Adrenal gland (tissue), 9 donors: ENCODE measurements at regions not wholly inside any gene's neighbourhood (a gene's known extent, or its start where the extent isn't known, plus 50 kb on each side); places are given as distances from the start of the nearest gene placed in this dataset.

ENCODE experiments used
- DNase-seq, 7 donors: peaks; one replicate each; pipeline ENCODE4 v3.0.0-alpha.2; 2019 to 2020
- H3K27ac ChIP-seq, 5 donors: fragments of 200-600 bp; sonication (generic) in 4 of 5; 1 replicate in 3 of 5; 2 replicates in 2 of 5; pipeline versions ENCODE4 v1.5.1 to v1.8.0; 2016 to 2020; ENCODE audit warnings: mild to moderate bottlenecking in 1 of 5
- H3K27me3 ChIP-seq: fragments of 200-600 bp; 2 replicates; pipeline ENCODE4 v1.8.0; 2021
- H3K36me3 ChIP-seq, 2 donors: fragments of 200-600 bp; replicated peaks in 1 of 2; 1 replicate in 1 of 2; 2 replicates in 1 of 2; pipeline versions ENCODE4 v1.5.1 to v1.8.0; 2018 to 2022
- H3K4me1 ChIP-seq, 2 donors: fragments of 200-600 bp; replicated peaks in 1 of 2; 1 replicate in 1 of 2; 2 replicates in 1 of 2; pipeline versions ENCODE4 v1.5.1 to v1.8.0; 2018 to 2021
- H3K4me3 ChIP-seq, 4 donors: fragments of 200-600 bp; sonication (generic) in 3 of 4; one replicate each; pipeline ENCODE4 v1.5.1; 2016 to 2018
- H3K9me3 ChIP-seq, 3 donors: fragments of 200-600 bp; sonication (generic) in 1 of 3; replicated peaks in 1 of 3; 1 replicate in 2 of 3; 2 replicates in 1 of 3; pipeline versions ENCODE4 v1.5.1 to v1.8.0; 2016 to 2021
- CTCF ChIP-seq, 6 experiments: fragments of 450-650 bp in 4 of 6; fragments of 200-600 bp in 2 of 6; sonication (generic) in 1 of 6; IDR thresholded peaks; 1 replicate in 5 of 6; 2 replicates in 1 of 6; pipeline versions ENCODE4 v1.5.1 to v1.8.0; 2016 to 2021; ENCODE audit warnings: antibody characterized with exemption in 6 of 6, mild to moderate bottlenecking in 2 of 6, moderate library complexity in 1 of 6
- POLR2A ChIP-seq, 2 donors: fragments of 450-650 bp; IDR thresholded peaks; one replicate each; pipeline ENCODE4 v1.6.1; 2017; ENCODE audit warnings: antibody characterized with exemption in 2 of 2, mild to moderate bottlenecking in 2 of 2, moderate library complexity in 1 of 2
- WGBS, 4 donors: extraction: QIAGEN DNeasy Blood & Tissue Kit in 2 of 4; methylation state at CpG; one replicate each; pipeline versions ENCODE4 v1.1.5 to v1.1.7; 2013 to 2017; 5-methylcytosine and 5-hydroxymethylcytosine counted together
- intact Hi-C, 2 donors: fragments of 100-400 bp; cut with DNase I; formaldehyde crosslinking; loops; one replicate each; pipeline versions ENCODE4 v1.14.1 to v1.15.0; 2022 to 2023
- donor health status: healthy with polysubstance abuse.
- donor health status: Bipolar disorder and iron deficiency.
- donor health status: DM: yes; HTN: yes; CAD: no.
- donor health status: DM: no; HTN: no; CAD: no.
- donor health status: DM: no; HTN: no; CAD: no.

- no peaks in the 10 kb centered on the region for H3K36me3 ChIP-seq
- H3K9me3 ChIP-seq = no peaks in the 10 kb centered on the region
- no peaks in the 10 kb centered on the region for H3K27me3 ChIP-seq
- DNase-seq = no peak
- 75 to 85% (median 80%) methylated on average over 4 of the region's 4 CpGs for WGBS, 4 donors
- no peak overlapping the region for H3K4me3 ChIP-seq
- H3K27ac ChIP-seq = no peak overlapping the region
- intact Hi-C loops = no loop called here
- H3K4me1 ChIP-seq = no peaks in the 10 kb centered on the region
- TF ChIP-seq CTCF (IDR thresholded peaks at IDR 0.05) = no peak
- no peak for TF ChIP-seq POLR2A (IDR thresholded peaks at IDR 0.05)
Observed at GRCh38 chr10:36251068-36251467, 609.0 kb upstream of the FZD8 start.

GRCh38 chr10:36248304-36248981, 606.3 kb upstream of the FZD8 start:
- no peak for DNase-seq
- TF ChIP-seq CTCF (IDR thresholded peaks at IDR 0.05) (no peak), POLR2A (IDR thresholded peaks at IDR 0.05) (no peak)
- H3K9me3 ChIP-seq = no peaks in the 10 kb centered on the region
- H3K27me3 ChIP-seq = no peaks in the 10 kb centered on the region
- no peaks in the 10 kb centered on the region for H3K4me1 ChIP-seq
- H3K36me3 ChIP-seq = no peaks in the 10 kb centered on the region
- intact Hi-C loops = no loop called here
- WGBS, 4 donors = 80 to 85% (median 83%) methylated on average over 5 of the region's 5 CpGs
- H3K4me3 ChIP-seq = no peak overlapping the region
- no peak overlapping the region for H3K27ac ChIP-seq

GRCh38 chr10:36247478-36247877, 605.4 kb upstream of the FZD8 start:
- 63 to 81% (median 72%) methylated on average over 2 of the region's 2 CpGs for WGBS, 4 donors
- intact Hi-C loops = no loop called here

GRCh38 chr10:36236931-36237330, 594.8 kb upstream of the FZD8 start:
- 58 to 77% (median 68%) methylated on average over 2 of the region's 2 CpGs for whole genome bisulfite sequencing, 4 donors
- intact Hi-C loops = no loop called here
- Histone ChIP-seq H3K36me3 (no peaks in the 10 kb centered on the region), H3K27me3 (no peaks in the 10 kb centered on the region), H3K4me1 (no peaks in the 10 kb centered on the region), H3K9me3 (no peaks in the 10 kb centered on the region), H3K27ac (no peak overlapping the region), H3K4me3 (no peak overlapping the region)
- DNase-seq = no peak
- TF ChIP-seq POLR2A (IDR thresholded peaks at IDR 0.05) = no peak
- TF ChIP-seq CTCF (IDR thresholded peaks at IDR 0.05) = no peak

More at GRCh38 chr10:36247478-36247877, 605.4 kb upstream of the FZD8 start:
- no peak for DNase-seq
- Histone ChIP-seq H3K27me3 (no peaks in the 10 kb centered on the region), H3K9me3 (no peaks in the 10 kb centered on the region), H3K27ac (no peak overlapping the region), H3K4me1 (no peaks in the 10 kb centered on the region), H3K4me3 (no peak overlapping the region), H3K36me3 (no peaks in the 10 kb centered on the region)
- no peak for TF ChIP-seq CTCF (IDR thresholded peaks at IDR 0.05)
- TF ChIP-seq POLR2A (IDR thresholded peaks at IDR 0.05) = no peak
